HUES64 (cell line): ENCODE measurements at regions not wholly inside any gene's neighbourhood (a gene's known extent, or its start where the extent isn't known, plus 50 kb on each side); places are given as distances from the start of the nearest gene placed in this dataset.

Experiments
- H3K27ac ChIP-seq: 2 replicates; pipeline ENCODE4 v1.7.0; 2013; ENCODE audit warnings: low read depth, low read length, inconsistent platforms
- H3K27me3 ChIP-seq: 2 replicates; pipeline ENCODE4 v1.6.1; 2013; ENCODE audit warnings: mild to moderate bottlenecking, low read length; ENCODE audit not compliant: insufficient read depth
- H3K36me3 ChIP-seq: 2 replicates; pipeline ENCODE4 v1.6.1; 2013; ENCODE audit warnings: mild to moderate bottlenecking, low read length; ENCODE audit not compliant: insufficient read depth
- H3K4me1 ChIP-seq: 2 replicates; pipeline ENCODE4 v1.6.1; 2013; ENCODE audit warnings: mild to moderate bottlenecking, low read length, moderate library complexity; ENCODE audit not compliant: insufficient read depth
- H3K4me3 ChIP-seq: 2 replicates; pipeline ENCODE4 v1.5.1; 2013; ENCODE audit warnings: mild to moderate bottlenecking, low read length, moderate library complexity
- H3K9ac ChIP-seq: 2 replicates; pipeline ENCODE4 v1.6.1; 2013; ENCODE audit warnings: mild to moderate bottlenecking, low read depth, low read length
- H3K9me3 ChIP-seq: 2 replicates; pipeline ENCODE4 v1.6.1; 2013; ENCODE audit warnings: low read depth, low read length; ENCODE audit not compliant: insufficient read depth
- WGBS: fragments of 150-250, 120-280 bp; methylation state at CpG from one replicate; pipeline ENCODE4 v1.1.7; 2013; ENCODE audit warnings: missing lambda C conversion rate; 5-methylcytosine and 5-hydroxymethylcytosine counted together

DNA sequence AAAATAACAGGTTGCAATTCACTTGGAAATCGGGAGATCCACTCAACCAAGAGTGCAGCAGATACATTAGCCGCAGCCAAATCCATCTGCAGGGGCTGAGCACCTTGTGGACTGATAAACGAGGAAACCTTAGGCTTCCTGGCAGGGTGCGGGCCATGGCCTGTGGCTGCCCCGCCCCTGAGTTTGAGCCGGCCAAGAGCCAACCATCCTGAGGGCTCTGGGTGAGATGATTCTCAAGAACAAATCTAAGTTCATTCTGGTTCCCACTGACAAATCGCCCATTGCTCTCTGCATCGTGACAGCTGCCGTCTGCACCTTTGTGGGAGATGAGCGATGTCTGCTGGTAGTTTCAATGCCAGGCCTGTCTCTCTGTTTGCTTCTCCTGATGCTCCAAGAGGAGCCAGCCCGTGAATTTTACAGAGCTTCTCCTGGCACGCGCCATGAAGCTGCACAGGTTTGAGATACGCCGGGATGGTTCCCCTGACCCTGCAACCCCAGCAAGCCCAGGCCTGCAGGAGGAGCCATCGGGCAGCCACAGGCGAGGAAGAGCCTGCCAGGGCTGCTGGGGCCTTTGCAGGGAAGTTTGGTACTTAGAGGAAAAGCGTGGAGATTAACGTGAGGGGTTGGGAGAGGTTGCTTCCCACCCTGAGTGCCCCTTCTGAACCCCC, 154.0 kb downstream of the OLFM1 start:
- Histone ChIP-seq H3K27ac (no peak overlapping the region), H3K4me1 (no peaks in the 10 kb centered on the region), H3K4me3 (no peak overlapping the region), H3K27me3 (no peaks in the 10 kb centered on the region), H3K9ac (no peak overlapping the region), H3K36me3 (no peaks in the 10 kb centered on the region), H3K9me3 (no peaks in the 10 kb centered on the region)
- 78% methylated on average over 19 of the region's 19 CpGs for WGBS

DNA sequence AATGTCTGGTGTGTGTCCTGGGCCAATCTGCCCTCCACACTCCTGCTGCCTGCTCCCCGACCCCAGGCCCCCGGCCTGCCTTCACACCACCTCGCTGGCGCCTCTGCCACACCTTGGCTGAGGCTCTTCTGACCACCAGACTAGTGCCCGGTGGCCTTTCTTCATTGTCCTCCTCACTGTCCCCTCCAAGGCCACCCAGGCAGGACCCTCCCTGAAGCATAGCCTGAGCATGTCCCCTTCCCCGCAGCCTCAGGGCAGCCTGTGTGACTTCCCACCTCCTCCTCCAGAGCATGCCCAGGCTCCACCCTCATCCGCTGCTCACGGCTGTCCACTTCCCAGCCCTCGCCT, 154.6 kb downstream of the OLFM1 start:
- Histone ChIP-seq H3K9me3 (no peaks in the 10 kb centered on the region), H3K4me3 (no peak overlapping the region), H3K27ac (no peak overlapping the region), H3K36me3 (no peaks in the 10 kb centered on the region), H3K9ac (no peak overlapping the region), H3K27me3 (no peaks in the 10 kb centered on the region), H3K4me1 (no peaks in the 10 kb centered on the region)
- 80% methylated on average over 9 of the region's 9 CpGs for WGBS

DNA sequence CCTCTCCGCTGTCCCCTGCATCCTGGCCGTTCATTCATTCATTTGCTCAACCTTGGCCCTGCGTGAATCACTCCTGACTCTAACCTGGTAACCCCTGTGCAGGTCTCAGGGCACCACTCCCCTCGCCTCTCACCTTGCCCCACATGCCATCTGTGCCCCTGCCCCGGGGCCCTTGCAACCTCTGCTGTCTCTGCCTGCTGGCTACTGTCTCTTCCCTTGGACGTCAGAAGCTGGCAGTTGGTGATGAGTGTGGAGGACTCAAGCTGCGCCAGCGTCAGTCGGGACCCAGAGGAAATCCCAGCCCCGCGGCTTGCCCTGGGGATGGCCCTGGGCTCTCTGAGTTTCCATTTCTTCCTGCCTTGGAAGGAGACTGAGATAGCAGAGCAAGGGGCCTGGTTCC, 154.9 kb downstream of the OLFM1 start:
- Histone ChIP-seq H3K9ac (no peak overlapping the region), H3K27ac (no peak overlapping the region), H3K4me3 (no peak overlapping the region), H3K4me1 (no peaks in the 10 kb centered on the region), H3K36me3 (no peaks in the 10 kb centered on the region), H3K27me3 (no peaks in the 10 kb centered on the region), H3K9me3 (no peaks in the 10 kb centered on the region)
- WGBS = 90% methylated on average over 11 of the region's 11 CpGs

DNA sequence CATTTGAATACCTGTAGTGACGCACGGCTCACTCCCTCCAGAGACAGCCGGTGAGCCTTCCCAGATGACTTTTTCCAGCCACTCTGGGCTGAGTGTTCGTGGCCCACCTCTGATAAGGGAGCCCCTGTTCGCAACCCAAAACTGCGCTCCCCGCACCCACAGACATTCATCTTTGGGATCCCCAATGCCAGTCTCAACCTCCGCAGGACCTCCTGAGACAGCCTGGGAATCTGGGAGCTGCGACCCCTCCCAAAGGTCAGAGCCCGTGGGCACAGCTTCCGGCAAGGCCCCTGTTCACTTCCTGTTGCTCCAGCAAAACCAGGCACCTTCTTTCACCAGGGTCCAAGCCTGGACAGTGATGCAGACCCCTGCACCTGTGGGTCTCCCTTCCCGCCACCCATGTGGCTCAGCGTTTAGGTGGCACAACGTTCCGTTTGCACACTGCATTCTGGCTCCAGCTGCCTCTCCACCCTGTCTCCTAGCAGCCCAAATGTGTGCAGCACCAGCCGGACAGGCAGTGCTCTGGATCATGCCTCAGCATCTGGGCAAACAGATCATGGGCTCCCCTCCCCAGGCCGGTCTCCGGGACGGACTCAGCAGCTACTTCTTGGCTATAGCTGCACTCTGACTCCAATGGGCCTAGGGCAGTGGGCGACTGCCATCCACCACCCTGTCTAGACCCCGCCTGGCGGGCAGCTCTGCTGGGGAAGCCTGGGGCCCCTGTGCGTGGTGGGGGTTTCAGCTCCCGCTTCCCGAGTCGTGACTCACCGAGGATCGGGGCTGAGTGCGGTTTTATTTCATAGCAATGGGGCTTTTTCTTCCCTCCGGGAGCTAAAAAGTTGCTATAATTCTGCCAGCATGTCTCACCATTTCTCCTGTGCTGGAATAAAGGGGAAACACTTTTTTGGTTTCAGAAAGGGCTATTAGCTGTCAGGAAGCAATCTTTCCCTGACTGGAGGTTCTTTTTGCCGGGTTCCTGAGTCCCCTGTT, 156.0 kb downstream of the OLFM1 start:
- H3K9me3 ChIP-seq = no peaks in the 10 kb centered on the region
- no peaks in the 10 kb centered on the region for H3K4me1 ChIP-seq
- WGBS = 95% methylated on average over 31 of the region's 31 CpGs
- no peak overlapping the region for H3K27ac ChIP-seq
- no peak overlapping the region for H3K9ac ChIP-seq
- H3K4me3 ChIP-seq = no peak overlapping the region
- H3K27me3 ChIP-seq = no peaks in the 10 kb centered on the region
- H3K36me3 ChIP-seq = no peaks in the 10 kb centered on the region

DNA sequence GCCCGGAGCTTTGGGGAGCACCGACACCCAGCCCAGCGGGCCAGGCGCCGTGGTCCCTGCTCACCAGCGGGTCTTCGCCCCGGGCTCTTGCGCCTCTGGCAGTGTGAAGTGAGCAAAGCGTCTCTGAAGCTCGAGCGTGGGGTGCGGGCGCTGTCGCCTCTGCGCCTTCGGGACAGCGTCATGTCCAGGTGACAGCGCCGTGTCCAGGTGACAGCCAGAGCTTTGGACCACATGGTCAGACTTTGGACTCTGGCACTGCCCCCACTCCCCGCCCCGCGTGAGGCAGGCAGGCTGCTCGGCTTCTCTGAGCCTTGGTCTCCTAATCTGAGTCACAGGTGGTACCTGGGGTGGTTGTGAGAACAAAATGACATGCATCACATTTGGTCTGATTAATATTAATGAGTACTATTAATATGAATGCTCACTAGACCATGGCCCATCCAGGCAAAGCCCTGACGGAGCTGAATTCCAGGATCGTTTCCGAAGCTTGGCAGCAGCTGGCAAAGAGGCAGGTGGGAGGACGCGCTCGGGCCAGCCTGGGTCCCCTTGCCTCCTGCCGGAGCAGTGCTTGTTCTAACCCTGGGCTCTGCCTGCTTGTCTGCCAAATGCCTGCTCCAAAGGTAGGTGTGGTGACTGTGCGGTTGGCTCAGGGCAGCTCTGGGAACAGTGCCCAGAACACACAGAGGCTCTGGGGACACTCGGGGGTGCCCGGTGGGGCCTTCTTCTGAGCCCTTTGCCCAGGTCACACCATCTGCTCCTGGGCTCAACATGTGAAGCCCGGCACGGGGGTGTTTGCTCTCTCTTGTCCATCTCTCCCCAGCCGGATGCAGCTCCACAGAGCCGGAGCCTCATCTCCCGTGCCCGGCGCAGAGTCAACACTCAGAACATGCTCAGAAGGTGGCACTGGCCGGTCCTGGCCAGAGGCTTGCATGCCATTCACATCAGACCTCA, 157.1 kb downstream of the OLFM1 start:
- no peaks in the 10 kb centered on the region for H3K9me3 ChIP-seq
- H3K27me3 ChIP-seq = no peaks in the 10 kb centered on the region
- no peaks in the 10 kb centered on the region for H3K36me3 ChIP-seq
- H3K27ac ChIP-seq = no peak overlapping the region
- H3K9ac ChIP-seq = no peak overlapping the region
- H3K4me3 ChIP-seq = no peak overlapping the region
- no peaks in the 10 kb centered on the region for H3K4me1 ChIP-seq
- WGBS = 94% methylated on average over 42 of the region's 42 CpGs

DNA sequence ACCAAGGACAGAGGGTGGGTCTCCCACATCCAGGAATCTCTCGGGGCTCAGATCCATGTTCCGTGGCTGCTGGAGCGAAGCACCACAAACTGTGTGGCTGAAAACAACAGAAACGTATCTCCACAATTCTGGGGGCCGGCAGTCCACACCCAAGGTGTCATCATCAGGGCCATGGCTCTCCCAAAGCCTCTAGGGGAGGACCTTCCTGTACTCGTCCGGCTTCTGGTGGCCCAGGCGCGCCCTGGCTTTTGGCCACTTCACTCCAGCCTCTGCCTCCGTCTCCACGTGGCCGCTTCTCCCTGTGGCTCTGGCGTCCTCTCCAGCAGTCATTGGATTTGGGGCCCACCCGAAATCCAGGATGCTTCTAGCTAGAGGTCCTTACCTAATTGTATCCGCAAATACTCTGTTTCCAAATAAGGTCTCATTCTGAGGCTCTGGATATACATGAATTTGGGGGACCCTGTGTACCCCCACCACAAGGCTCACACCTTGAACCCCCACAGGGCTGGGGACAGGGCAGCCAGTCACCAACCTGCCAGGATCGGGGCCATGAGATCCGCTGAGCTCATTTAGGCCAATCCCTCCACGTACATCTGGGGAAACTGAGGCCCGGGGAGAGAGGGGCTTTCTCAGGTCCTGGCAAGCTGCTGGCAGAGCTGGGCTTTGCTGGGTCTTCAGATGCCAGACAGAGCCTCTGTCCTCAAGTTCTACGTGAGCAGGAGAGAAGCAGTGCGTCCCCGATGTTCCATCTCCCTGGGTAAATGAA, 158.2 kb downstream of the OLFM1 start:
- Histone ChIP-seq H3K4me3 (no peak overlapping the region), H3K27me3 (no peaks in the 10 kb centered on the region), H3K9ac (no peak overlapping the region), H3K4me1 (no peaks in the 10 kb centered on the region), H3K27ac (no peak overlapping the region), H3K9me3 (no peaks in the 10 kb centered on the region), H3K36me3 (no peaks in the 10 kb centered on the region)
- 94% methylated on average over 22 of the region's 22 CpGs for WGBS

DNA sequence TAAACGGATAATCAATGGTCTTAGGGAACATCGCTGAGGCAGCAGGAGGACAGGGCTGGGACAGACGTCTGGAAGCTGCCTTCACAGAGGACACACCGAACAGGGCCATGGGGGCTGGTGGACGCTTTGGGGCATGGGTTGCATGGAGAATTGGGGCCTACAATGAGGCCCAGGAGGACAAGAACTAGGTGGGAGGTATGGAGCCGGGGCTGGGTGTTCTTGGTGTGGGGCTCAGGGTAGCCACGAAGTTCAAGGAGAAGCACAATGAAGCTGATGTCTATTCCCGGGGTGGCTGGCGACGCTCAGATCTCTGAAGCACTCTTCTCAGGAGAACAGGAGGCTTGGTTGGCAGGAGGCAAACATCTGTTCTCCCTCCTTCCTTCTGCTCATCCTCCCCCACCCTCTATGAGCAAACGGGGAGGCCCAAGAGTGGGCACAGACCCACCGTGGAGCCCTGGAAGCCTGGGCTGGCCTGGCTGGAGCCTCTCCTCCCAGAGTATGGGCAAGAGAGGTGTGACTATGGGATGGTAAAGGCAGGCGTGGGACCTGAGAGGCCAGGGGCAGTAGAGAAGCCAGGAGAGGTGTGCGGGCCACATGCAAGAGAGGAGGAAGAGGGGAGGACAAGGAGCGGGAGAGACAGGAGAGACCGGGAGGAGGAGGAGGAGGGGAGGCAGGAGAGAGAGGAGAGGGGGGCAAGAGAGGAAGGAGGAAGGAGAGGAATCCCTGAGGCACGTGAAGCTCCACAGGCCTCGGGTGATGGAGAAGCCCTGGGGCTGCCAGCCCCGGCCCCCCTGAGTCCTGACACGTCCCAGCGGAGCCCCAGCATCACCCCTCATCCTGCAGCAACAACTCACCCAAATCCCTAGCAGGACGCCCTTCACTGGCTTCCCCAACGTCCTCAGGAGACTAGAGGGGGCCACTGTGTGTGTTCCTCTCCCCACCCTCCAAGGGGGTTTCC, 159.1 kb downstream of the OLFM1 start:
- Histone ChIP-seq H3K9me3 (no peaks in the 10 kb centered on the region), H3K9ac (no peak overlapping the region), H3K27ac (no peak overlapping the region), H3K27me3 (no peaks in the 10 kb centered on the region), H3K4me3 (no peak overlapping the region), H3K4me1 (no peaks in the 10 kb centered on the region), H3K36me3 (no peaks in the 10 kb centered on the region)
- WGBS = 88% methylated on average over 23 of the region's 23 CpGs

DNA sequence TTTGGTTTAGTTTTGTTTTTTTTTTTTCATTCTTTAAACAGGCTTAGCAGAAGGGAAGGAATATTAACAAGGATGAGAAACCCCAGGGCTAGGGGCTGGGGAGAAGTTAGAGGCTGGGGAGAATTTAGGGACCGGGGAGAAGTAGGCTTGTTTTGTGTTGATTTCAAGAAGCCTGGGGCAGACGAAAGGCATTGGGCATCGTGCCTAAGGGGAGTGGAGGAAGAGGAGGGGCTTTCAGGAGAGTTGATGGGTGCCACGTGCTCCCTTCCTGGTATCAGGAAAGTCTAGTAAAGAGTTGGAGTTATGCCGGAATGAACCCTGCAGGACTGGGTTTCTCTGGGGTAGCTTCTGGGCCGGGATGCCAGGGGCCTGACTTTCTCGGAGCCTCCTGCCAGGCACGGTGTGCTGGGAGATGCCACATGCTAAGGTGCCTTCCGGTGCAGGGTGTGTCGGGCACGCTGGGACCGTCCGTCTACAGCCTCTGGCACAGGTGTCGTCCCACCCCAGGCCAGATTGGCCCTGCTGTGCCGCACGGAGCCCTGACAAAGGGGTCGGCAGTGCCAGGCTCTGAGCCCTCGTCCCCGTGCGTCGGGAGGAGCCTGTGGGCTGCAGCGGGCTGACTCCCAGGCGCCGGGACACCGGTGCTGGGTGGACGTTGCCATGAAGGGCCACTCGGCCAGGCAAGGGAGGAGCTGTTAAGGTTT, 159.9 kb downstream of the OLFM1 start:
- Histone ChIP-seq H3K27me3 (no peaks in the 10 kb centered on the region), H3K9ac (no peak overlapping the region), H3K36me3 (no peaks in the 10 kb centered on the region), H3K4me3 (no peak overlapping the region), H3K9me3 (no peaks in the 10 kb centered on the region), H3K27ac (no peak overlapping the region), H3K4me1 (no peaks in the 10 kb centered on the region)
- 91% methylated on average over 27 of the region's 27 CpGs for WGBS

DNA sequence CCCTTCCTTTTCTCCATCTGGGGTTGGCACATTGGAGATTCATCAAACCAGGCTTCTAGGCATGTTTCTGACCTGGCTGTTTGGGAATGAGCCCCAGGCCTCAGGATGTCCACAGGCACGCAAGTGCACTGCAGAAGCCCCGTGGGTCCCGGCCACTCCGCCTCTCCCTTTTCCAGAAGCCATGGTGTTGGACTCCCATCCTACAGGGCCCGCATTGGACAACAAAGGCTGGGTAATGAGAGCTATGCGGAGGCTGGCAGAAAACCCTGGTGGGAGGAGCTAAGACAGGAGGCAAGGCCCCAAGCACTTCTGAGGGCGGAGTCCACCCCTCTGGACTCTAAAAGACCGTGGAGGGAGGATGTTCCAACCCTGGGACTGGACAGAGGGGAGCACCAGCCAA, 160.6 kb downstream of the OLFM1 start:
- Histone ChIP-seq H3K36me3 (no peaks in the 10 kb centered on the region), H3K27ac (no peak overlapping the region), H3K4me1 (peaks cover 4% of the 10 kb centered on the region; the same call in 1 of the 2 replicates), H3K9ac (no peak overlapping the region), H3K27me3 (no peaks in the 10 kb centered on the region), H3K9me3 (no peaks in the 10 kb centered on the region), H3K4me3 (no peak overlapping the region)
- 82% methylated on average over 8 of the region's 8 CpGs for WGBS
